GM21825 (cell line): ENCODE measurements at regions not wholly inside any gene's neighbourhood (a gene's known extent, or its start where the extent isn't known, plus 50 kb on each side); places are given as distances from the start of the nearest gene placed in this dataset.
"Not testable (repeated sequence)": the region's sequence is repeated elsewhere in the genome, so short reads cannot be mapped to it uniquely, and the experiment has no call there.

ENCODE experiments used
- ATAC-seq: cut with Tn5 transposase; IDR thresholded peaks from one replicate; pipeline ENCODE4 v1.9.1; 2021; ENCODE audit warnings: mild to moderate bottlenecking, moderate library complexity; ENCODE audit not compliant: unreplicated experiment

DNA sequence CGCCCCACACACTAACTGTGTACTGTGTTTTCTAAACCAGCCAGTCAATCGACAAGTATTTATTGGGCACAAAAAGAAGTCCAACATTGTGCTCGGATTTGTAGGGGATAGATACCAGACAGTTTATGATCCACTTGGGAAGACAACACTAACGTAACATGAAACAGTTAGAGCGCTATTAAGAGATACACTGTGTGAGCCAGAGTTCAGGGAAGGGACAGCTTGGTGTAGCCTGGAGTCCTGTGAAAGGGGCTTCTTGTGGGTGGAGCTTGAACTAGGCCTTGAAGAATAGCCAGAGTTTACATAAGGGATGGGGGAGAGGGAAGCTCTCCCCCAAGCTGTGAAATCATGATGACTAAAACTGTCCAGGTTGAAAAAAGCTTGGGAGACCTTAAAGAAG lies 176.4 kb upstream of the TCF4 start:
- ATAC-seq, result no peak

DNA sequence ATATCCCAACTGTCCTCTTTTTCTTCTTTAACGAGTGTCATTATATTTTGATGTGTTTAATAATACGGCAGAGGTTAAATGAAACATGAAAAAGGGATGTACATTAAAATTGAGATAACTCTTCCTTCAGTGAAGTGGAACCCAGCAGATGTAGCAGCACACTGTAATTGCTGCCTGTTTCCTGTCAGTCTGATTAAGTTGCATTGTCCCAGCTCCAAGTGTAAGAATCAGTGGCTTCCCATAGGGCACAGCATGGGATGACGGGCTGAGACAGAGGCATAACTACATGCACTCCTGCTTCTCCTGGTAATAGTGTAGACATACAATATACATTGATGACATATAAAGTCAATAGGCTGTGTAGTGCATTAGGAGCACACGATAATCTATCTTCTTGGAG lies 175.8 kb upstream of the TCF4 start:
- no peak for ATAC-seq

DNA sequence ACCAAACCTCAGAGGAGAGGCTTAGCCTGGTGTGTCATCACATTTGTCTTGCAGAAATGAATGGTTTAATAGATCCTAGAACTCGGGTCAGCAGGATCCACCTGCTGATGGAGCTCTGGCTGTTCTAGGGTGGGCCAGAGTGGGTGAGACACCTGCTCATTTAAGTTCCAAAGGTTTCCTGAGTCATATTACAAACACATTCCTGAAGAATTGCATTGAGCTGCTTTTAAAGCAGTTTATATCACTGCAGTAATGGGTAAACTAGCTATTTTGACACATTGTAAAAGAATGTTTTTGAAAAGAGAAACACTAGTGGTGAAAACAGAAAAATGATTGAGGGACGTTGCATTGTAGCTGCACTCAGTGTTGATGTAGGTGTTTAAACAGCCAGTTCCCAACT lies 175.3 kb upstream of the TCF4 start:
- no peak for ATAC-seq

DNA sequence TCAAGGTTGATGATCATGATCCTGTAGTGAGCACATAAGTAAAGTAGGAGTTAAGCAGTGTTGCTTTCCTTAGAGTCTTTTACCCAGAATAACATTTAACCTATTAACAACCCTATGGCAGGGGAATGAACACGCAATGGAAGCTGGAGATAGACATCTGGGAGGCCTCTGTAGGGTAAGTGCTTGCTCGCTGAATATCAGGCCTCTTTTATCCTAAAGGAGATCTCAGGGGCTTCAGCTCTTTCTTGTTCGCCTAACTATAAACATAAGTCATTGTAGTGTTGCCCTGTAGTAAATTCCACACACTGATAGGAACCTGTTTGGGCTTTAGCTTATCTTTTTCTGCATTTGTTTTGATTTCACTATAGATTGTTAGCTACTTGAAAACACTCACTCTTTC lies 174.4 kb upstream of the TCF4 start:
- no peak for ATAC-seq

DNA sequence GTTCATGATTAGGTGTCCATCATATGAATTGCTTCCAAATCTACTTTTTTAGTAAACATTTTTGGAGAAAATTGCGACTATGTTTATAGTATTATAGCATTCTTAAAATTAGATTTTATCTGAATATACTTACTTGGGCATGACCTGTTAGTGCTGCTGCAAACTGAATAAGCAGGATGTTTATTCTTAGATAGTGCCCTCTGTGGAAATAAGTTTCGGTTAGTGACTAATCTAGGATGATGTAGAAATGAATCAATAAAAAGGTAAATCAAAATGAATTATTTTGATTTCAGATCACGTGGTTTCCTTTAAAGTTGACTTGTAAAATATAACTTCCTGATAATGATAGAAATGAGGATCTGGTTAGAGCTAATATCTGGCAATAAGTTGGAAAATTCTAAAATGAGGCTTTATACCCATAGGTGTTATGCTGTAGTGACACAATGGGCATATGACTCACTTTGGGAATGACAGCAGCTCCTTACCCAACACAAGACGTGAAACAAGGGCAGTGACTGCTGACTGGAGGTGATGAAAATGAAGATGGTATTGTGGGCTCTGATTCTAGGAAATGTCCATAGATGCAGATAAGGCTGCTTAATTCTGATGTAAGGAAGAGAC lies 165.8 kb upstream of the TCF4 start:
- ATAC-seq, result no peak

DNA sequence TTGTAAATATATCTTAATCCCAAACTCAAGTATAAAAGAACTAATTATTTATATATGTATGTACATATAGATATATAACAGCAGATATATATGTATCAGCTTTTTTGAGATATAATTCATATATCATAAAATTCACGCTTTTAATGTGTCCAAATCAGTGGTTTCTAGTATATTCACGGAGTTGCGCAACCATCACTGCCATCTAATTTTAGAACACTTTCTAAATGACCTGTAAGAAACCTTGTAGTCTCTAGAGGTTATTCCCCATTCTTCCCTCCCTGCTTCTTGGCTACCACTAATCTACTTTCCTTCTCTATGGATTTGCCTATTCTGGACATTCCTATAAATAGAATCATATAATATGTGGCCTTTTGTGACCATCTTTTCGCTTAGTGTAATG lies 163.5 kb upstream of the TCF4 start:
- no peak for ATAC-seq

DNA sequence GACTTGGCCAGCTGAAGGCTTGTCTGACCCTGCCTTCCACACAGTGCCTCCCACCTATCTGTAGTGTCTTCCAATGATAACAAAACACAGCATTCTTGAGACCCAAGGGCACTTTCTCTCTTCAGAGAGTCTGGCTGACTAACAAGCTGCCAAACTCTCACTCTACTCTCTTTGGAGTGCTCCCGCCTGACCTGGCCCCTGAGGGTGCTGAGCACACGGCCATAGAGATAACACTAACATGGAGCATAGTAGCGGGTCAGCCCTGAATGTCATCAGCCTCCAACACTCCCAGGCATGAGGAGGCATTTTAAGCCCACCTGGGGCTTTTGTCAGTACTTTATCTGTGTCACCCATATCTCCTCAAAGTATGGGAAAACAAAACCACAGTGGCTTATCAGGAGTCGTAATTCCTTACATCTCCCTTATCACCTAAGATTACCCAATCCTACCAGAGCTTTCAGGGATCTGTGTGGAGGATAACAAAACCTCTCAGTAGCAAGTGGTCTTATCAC lies 160.3 kb upstream of the TCF4 start:
- no peak for ATAC-seq

DNA sequence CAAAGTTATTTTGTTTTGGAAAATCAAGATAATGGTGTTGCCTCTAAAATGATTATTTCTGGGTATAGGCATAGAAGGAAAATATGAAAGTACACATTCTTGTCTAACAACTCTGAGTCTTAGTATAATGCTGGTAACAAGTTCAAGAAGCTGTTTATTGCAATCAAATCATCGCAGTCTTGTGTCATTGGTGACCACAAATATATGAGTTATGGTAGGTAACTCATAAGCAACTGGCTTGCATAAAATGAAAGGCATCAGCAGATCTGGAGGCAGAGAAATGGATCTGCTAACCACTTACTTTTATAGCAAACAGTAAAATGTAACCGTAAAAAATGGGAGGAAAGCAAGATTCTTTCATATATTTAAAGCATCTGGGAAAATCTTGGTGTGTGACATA lies 156.2 kb upstream of the TCF4 start:
- no peak for ATAC-seq

DNA sequence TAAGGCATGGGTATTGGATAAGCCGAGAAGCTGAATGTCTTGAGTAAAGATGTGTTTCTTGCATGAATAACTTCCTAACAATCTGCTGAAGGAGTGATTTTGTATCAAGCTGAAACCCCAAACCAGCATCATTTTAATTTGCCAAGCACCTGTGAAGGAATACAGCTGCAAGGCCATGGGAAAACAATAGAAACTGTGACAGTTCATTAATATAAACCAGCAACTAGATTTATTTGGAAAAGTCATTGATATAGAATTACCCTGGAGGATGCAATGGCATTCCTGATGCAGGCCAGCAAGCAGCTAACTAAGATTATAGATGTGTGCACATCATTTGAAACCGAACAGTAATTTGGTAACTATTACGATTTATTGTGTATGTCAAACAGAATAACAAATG lies 155.7 kb upstream of the TCF4 start:
- no peak for ATAC-seq

DNA sequence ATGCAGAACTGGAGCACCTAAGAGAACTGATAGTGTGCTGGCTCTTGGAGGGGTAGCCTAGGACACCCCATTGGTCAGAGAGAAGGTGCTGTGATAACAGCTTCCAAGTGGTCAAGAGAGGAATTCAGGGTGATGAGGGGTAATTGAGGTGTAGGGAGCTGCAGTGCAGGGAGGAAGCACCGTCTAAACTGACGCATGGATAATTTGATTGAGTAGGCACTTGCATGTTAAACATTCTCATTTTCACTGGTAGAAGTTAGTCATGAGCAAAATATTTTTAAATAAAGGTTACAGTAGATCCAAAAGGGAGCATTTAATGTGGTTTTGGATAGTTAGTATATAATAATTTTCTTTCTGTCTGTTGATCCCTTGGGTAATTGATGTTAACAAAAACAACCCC lies 155.1 kb upstream of the TCF4 start:
- no peak for ATAC-seq

DNA sequence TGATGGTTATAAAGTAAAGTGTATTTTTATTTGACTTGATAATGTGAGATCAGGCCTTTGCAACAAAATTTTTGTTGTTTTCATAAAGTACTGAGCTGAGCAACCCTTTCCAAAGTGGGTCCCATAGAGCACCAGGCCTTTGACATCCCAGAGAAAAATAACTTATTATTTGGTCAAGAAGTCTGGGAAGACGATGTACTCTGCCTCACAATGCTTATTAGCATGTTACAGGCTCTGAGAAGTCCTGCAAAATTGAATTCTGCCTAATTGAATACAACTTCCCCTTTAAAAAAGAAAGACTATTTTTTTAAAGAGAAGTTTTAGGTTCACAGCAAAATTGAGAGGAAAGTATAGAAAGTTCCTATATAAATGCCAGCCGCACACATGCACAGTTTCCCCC lies 151.5 kb upstream of the TCF4 start:
- no peak for ATAC-seq

DNA sequence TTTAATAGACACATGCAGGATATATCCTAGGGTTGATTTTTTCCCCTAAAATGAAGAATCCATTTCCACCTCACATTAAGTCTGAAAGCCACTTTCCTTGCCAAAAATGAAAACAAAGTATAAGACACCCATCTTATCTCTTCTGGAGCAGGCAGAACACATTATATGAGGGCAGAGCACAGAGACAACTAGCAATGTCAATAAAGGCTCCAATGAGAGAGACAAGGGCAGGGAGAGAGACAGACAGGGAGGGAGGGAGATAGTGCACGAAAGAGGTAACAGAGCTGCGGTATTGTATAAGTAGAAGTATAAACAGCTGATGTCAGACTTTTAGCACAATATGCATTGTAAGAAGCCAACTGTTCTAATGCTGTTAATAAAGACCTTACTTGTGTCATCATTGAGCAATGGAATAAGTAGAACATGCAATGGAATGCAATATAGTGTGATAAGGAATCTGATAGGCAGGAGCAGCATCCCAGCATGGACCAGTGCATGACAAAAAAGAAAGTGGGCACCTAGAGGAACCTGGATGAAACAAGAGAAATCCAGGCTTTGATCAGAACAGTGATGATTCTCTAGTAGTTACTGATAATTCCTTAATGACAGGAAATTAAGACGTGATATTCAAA lies 150.6 kb upstream of the TCF4 start:
- ATAC-seq, result no peak

DNA sequence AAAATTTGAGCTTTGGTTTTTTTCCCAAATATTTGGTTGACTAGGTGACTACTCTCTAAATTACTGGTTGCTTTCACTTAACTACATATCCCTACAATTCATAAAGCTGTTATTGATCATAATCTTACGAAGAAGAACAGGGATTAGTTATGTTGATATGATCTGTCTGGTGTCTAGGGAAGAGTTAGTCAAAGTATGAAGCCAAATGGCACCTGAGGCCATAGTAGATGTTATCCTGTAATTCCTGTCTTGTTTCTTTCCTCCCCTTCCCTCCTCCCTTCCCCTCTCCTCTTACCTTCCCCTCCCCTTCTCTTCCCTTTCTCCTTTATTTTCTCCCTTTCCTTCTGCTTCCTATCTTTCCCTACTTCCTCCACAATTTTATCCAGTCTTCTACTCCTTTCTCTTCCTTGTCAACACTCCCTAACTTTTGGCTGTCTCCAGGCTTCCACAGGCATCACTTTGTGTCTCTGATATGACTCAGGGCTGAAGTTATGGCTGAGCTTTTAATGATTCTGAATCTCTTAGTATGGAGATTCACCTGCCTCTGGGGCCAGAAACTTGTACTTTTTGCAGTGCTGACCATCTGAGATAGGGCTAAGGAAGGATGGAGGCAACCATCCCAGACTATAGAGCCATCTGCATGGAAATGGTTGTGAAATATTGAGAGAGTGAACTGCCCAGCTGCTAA lies 149.9 kb upstream of the TCF4 start:
- ATAC-seq, result no peak

DNA sequence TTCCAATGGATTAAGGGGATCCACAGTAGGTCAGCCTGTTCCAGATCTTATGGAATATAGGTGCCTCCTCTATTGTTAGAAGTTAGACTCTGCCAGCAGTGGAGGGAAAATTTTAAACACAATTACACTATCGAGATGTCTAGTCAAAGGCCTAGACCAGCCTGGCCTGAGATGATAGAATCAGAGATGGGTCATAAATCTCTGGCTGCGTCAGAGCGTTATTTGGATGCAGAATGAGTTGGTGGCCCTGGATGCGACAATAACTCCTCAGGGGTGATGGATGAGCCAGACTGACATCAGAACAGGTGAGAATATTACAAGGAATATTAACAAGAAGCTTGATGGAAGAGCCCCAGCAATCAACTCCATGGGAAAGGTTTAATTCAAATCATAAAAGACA lies 149.3 kb upstream of the TCF4 start:
- ATAC-seq, result no peak

DNA sequence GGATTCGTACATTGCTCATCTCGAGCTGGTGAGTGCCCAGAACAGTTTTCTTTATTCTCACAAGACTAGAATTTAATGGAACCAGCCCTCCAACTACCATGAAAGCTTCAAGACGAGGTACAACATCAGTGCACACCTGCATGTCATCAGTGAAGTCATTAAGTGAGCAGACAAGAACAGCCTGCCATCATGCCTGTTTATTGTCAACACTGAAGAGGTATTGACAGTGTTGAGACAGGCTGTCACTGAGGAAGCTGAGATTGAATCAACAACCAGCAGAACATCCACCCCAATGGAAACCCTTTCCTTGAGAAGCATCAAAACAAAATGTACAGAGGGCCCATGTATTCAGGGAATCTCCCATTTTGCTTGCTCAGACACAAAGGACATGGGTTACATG lies 148.0 kb upstream of the TCF4 start:
- no peak for ATAC-seq

DNA sequence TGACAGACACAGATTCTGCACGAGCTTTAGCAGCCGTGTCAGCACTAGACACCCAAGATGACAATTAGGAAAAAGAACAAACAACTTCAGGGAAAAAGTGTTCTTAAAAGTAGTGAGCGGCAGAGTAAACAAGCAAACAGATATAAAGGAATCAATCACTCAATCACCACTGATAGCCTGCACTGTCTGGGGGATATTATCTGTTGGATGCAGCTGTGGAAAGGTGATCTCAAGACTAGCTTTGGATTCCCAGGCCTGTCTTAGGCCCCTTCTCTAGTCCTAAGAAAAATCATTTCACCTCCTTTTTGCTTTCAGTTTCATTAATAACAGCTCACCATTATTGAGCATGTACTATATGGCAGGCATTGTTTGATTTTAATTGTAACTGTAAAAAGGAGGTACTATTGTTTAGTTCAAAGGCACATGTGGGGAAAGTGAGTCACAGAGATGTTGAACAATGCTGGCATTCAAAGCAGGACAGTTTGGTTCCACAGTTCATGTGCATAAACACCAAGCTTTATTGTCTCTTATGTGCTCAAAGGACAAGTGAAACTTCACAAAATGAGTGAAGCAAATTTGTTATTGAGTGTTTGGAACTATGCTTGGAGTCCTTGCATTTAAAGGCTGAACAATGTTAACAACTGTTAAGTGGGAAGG lies 147.3 kb upstream of the TCF4 start:
- ATAC-seq, result no peak

DNA sequence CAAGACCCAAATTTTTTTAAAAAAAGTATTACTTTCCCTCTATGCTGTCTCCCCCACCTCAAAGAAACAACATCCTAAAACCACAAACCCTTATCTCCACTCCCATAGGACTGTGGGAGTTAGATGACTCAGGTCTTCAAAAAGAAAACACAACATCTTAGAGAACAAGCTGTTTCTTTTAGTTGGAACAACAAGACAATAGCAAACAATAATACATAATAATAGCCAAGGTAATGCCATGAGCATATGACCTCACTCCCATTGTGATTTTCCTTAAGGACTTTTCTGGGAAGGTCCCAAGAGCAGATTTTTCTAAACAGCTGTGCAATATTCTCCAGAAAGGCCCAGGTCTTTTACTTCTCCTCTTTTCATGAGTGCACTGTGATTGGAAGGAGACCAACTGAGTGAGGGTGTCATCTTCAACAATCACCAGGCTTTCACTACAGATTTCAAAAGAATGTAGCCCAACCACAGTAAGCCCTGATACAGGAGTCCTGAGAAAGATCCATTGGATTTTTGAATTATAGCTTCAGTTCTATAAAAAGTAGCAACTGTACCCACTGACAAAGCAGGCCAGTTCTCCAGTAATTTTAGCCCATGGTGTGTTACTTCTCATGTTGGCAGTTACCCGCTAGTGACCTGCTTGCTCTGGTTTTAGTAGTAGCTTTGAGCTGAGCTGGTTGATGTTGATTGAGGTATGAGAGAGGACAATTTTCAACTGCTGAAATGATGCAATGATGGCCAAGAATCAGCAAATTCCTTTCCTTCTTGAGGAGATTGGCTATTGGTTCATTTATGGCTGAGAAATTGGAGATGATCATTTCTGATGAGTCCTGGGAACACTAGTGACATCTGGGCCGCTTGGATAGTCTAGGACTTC lies 144.5 kb upstream of the TCF4 start:
- no peak for ATAC-seq

DNA sequence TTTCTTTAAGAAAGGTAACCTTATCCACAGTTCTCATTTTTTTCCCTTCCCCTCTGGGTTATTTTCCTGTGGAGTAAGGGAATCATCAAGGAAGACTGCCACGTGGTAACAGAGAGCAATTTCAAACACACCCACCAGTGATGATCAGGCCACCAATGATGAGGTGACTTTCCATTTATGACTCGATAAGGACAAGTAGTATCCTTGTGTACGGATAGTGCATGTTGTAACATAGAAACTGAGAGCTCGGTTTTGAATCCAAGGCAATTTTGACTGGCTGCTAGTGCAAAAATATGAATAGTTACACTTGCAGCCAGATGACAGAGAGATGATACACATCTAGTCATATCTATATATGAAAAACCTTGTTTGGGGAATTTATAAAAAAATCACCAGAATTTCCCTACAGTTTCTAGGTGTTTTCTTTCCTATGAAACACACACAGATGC lies 143.6 kb upstream of the TCF4 start:
- no peak for ATAC-seq

DNA sequence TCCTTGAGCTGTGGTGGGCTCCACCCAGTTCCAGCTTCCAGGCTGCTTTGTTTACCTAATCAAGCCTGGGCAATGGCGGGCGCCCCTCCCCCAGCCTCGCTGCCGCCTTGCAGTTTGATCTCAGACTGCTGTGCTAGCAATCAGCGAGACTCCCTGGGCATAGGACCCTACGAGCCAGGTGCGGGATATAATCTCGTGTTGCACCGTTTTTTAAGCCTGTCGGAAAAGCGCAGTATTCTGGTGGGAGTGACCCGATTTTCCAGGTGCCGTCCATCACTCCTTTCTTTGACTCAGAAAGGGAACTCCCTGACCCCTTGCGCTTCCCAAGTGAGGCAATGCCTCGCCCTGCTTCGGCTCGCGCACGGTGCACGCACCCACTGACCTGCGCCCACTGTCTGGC lies 133.0 kb upstream of the TCF4 start:
- not testable (repeated sequence) for ATAC-seq

DNA sequence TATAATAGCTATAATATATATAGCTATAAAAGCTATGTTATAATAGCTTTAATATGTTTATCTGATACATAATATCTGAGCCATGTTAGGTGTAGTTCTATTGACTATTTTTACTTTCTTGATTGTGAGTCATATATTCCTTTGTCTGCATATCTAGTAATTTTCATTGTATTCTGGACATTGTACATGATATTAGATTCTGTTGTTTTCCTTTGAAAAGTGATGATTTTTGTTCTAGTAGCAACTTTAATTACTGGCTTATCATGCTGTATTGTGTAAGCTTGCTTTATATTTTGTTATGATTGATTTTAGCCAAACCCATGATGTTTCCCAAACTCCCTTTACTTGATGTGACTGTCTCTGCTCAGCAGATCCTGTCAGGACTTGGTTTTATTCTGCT lies 125.7 kb upstream of the TCF4 start:
- ATAC-seq, result no peak

DNA sequence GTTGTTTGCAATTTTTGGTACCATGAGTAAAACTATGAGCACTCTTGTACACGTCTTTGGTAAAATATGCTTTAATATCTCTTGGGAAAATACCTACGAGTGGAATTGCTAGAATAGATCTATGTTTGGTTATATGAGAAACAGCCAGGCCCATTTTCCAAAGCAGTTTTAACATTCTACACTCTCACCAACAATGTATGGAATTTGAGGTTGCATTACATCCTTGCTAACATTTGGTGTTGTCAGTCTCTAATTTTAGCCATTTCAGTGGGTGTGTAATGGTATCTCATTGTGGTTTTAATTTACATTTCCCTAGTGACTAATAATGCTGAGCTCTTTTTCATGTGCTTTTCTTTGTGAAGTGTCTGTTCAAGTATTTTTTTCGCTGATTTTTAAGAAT lies 118.9 kb upstream of the TCF4 start:
- ATAC-seq, result no peak
